ENCODE measurements at regions not wholly inside any gene's neighbourhood (a gene's known extent, or its start where the extent isn't known, plus 50 kb on each side); places are given as distances from the start of the nearest gene placed in this dataset.

DNA sequence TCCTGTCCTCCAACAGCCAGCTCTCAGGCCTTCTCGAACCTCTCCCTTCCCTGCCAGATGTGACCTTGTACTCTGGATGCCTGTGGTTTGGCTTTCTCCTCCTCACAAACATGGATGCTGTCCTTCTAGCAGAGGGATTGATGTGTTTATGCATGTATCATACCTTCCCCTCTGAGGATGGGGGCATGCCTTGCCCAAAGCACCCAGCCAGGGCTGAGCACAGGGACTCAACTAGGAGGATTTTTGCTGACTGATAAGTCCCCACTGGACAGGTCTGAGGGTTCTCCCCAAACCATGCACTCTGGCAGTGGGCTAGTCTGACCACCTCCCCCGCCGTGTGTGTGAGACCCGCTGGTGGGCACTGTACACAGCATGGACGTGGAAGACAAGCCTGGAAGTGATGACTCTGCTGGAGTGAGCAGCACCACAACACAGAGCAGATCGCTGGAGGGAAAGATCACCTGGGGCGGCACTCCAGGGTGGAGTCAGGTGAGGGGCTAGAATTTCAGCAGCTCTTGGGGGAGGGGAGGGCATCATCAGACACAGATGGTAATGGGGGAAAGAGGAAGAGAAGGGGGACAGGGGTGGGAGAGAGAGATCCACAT lies 360.3 kb upstream of the ZNF507 start (continued):
- TF ChIP-seq ZNF565 (CRISPR knock-in tag; conservative IDR thresholded peaks at IDR 0.05; ENCODE audit: low read depth) (no peak), PPARA (CRISPR knock-in tag; IDR thresholded peaks at IDR 0.05; ENCODE audit: borderline replicate concordance) (no peak), ZNF70 (CRISPR knock-in tag; IDR thresholded peaks at IDR 0.05) (no peak), BACH2 (CRISPR knock-in tag; IDR thresholded peaks at IDR 0.05; ENCODE audit: borderline replicate concordance) (no peak), ESRRG (CRISPR knock-in tag; IDR thresholded peaks at IDR 0.05) (no peak)

DNA sequence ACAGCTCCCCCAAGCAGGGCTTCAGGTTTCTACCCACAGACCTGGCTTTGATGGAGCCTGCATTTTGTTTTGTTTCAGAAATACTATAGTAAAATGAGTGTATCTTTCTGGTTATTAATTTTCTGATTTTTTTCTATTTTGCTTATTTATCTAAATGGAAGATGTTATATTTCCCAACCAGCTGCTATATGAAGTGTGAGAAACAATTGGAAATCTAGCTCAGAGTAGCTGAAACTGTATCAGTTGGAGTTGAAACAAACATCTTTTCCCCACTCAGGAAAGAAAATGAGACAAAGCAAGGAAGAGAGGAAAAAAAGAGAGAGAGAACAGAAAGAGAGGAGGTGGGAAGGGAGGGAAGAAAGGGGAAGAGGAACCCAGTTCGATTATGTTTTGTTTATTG lies 358.5 kb upstream of the ZNF507 start:
- no peak for ATAC-seq
- TF ChIP-seq TOX (CRISPR knock-in tag; IDR thresholded peaks at IDR 0.05; ENCODE audit: borderline replicate concordance): no peak
- TF ChIP-seq, protein P1, sequence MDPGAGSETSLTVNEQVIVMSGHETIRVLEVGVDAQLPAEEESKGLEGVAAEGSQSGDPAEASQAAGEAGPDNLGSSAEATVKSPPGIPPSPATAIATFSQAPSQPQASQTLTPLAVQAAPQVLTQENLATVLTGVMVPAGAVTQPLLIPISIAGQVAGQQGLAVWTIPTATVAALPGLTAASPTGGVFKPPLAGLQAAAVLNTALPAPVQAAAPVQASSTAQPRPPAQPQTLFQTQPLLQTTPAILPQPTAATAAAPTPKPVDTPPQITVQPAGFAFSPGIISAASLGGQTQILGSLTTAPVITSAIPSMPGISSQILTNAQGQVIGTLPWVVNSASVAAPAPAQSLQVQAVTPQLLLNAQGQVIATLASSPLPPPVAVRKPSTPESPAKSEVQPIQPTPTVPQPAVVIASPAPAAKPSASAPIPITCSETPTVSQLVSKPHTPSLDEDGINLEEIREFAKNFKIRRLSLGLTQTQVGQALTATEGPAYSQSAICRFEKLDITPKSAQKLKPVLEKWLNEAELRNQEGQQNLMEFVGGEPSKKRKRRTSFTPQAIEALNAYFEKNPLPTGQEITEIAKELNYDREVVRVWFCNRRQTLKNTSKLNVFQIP (CRISPR knock-in tag; IDR thresholded peaks at IDR 0.05; ENCODE audit: borderline replicate concordance, low read depth): no peak
- no peak for TF ChIP-seq ZFP3 (CRISPR knock-in tag; IDR thresholded peaks at IDR 0.05)
- no peak for TF ChIP-seq ZNF70 (CRISPR knock-in tag; IDR thresholded peaks at IDR 0.05)
- TF ChIP-seq, protein P2, sequence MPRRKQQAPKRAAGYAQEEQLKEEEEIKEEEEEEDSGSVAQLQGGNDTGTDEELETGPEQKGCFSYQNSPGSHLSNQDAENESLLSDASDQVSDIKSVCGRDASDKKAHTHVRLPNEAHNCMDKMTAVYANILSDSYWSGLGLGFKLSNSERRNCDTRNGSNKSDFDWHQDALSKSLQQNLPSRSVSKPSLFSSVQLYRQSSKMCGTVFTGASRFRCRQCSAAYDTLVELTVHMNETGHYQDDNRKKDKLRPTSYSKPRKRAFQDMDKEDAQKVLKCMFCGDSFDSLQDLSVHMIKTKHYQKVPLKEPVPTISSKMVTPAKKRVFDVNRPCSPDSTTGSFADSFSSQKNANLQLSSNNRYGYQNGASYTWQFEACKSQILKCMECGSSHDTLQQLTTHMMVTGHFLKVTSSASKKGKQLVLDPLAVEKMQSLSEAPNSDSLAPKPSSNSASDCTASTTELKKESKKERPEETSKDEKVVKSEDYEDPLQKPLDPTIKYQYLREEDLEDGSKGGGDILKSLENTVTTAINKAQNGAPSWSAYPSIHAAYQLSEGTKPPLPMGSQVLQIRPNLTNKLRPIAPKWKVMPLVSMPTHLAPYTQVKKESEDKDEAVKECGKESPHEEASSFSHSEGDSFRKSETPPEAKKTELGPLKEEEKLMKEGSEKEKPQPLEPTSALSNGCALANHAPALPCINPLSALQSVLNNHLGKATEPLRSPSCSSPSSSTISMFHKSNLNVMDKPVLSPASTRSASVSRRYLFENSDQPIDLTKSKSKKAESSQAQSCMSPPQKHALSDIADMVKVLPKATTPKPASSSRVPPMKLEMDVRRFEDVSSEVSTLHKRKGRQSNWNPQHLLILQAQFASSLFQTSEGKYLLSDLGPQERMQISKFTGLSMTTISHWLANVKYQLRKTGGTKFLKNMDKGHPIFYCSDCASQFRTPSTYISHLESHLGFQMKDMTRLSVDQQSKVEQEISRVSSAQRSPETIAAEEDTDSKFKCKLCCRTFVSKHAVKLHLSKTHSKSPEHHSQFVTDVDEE (CRISPR knock-in tag; IDR thresholded peaks at IDR 0.05): no peak
- no peak for TF ChIP-seq RARB (CRISPR knock-in tag; IDR thresholded peaks at IDR 0.05)
- no peak for TF ChIP-seq ZNF565 (CRISPR knock-in tag; conservative IDR thresholded peaks at IDR 0.05; ENCODE audit: low read depth)
- TF ChIP-seq TCF4 (CRISPR knock-in tag; IDR thresholded peaks at IDR 0.05; ENCODE audit: borderline replicate concordance): no peak
- TF ChIP-seq, protein P3, sequence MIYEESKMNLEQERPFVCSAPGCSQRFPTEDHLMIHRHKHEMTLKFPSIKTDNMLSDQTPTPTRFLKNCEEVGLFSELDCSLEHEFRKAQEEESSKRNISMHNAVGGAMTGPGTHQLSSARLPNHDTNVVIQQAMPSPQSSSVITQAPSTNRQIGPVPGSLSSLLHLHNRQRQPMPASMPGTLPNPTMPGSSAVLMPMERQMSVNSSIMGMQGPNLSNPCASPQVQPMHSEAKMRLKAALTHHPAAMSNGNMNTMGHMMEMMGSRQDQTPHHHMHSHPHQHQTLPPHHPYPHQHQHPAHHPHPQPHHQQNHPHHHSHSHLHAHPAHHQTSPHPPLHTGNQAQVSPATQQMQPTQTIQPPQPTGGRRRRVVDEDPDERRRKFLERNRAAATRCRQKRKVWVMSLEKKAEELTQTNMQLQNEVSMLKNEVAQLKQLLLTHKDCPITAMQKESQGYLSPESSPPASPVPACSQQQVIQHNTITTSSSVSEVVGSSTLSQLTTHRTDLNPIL (CRISPR knock-in tag; IDR thresholded peaks at IDR 0.05; ENCODE audit: low read depth): no peak
- TF ChIP-seq ISL1 (CRISPR knock-in tag; IDR thresholded peaks at IDR 0.05): no peak
- TF ChIP-seq, protein P4, sequence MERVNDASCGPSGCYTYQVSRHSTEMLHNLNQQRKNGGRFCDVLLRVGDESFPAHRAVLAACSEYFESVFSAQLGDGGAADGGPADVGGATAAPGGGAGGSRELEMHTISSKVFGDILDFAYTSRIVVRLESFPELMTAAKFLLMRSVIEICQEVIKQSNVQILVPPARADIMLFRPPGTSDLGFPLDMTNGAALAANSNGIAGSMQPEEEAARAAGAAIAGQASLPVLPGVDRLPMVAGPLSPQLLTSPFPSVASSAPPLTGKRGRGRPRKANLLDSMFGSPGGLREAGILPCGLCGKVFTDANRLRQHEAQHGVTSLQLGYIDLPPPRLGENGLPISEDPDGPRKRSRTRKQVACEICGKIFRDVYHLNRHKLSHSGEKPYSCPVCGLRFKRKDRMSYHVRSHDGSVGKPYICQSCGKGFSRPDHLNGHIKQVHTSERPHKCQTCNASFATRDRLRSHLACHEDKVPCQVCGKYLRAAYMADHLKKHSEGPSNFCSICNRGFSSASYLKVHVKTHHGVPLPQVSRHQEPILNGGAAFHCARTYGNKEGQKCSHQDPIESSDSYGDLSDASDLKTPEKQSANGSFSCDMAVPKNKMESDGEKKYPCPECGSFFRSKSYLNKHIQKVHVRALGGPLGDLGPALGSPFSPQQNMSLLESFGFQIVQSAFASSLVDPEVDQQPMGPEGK (CRISPR knock-in tag; IDR thresholded peaks at IDR 0.05; ENCODE audit: borderline replicate concordance): no peak
- no peak for TF ChIP-seq OSR1 (CRISPR knock-in tag; IDR thresholded peaks at IDR 0.05)
- no peak for TF ChIP-seq BACH2 (CRISPR knock-in tag; IDR thresholded peaks at IDR 0.05; ENCODE audit: borderline replicate concordance)
- TF ChIP-seq ARNTL (CRISPR knock-in tag; IDR thresholded peaks at IDR 0.05; ENCODE audit: borderline replicate concordance, low read depth): no peak
- TF ChIP-seq ZC3H10 (CRISPR knock-in tag; IDR thresholded peaks at IDR 0.05): no peak
- no peak for TF ChIP-seq PPARA (CRISPR knock-in tag; IDR thresholded peaks at IDR 0.05; ENCODE audit: borderline replicate concordance)

DNA sequence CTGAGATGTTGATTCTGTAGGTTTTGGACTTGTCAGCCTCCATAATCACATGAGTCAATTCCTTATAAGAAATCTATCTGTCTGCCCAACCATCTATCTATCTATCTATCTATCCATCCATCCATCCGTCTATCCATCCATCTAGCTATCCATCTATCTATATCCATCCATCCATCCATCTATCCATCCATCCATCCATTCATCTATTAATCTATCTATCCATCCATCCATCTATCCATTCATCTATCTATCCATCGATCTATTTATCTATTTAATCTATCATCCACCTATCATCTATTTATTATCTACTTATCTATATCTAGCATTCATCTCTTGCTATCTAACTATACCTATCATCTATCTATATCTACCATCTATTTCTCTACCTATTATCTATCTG lies 357.2 kb upstream of the ZNF507 start:
- TF ChIP-seq ZNF70 (CRISPR knock-in tag; IDR thresholded peaks at IDR 0.05) (no peak), ZNF565 (CRISPR knock-in tag; conservative IDR thresholded peaks at IDR 0.05; ENCODE audit: low read depth) (no peak), ESRRG (CRISPR knock-in tag; IDR thresholded peaks at IDR 0.05) (no peak), TCF4 (CRISPR knock-in tag; IDR thresholded peaks at IDR 0.05; ENCODE audit: borderline replicate concordance) (no peak), BACH2 (CRISPR knock-in tag; IDR thresholded peaks at IDR 0.05; ENCODE audit: borderline replicate concordance) (no peak), CSDC2 (CRISPR knock-in tag; IDR thresholded peaks at IDR 0.05) (no peak)
- TF ChIP-seq, protein P5, sequence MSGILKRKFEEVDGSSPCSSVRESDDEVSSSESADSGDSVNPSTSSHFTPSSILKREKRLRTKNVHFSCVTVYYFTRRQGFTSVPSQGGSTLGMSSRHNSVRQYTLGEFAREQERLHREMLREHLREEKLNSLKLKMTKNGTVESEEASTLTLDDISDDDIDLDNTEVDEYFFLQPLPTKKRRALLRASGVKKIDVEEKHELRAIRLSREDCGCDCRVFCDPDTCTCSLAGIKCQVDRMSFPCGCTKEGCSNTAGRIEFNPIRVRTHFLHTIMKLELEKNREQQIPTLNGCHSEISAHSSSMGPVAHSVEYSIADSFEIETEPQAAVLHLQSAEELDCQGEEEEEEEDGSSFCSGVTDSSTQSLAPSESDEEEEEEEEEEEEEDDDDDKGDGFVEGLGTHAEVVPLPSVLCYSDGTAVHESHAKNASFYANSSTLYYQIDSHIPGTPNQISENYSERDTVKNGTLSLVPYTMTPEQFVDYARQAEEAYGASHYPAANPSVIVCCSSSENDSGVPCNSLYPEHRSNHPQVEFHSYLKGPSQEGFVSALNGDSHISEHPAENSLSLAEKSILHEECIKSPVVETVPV (CRISPR knock-in tag; IDR thresholded peaks at IDR 0.05): no peak
- TF ChIP-seq, protein P4 (CRISPR knock-in tag; IDR thresholded peaks at IDR 0.05; ENCODE audit: borderline replicate concordance): no peak
- no peak for ATAC-seq
